ENCODE measurements at regions not wholly inside any gene's neighbourhood (a gene's known extent, or its start where the extent isn't known, plus 50 kb on each side); places are given as distances from the start of the nearest gene placed in this dataset.

DNA sequence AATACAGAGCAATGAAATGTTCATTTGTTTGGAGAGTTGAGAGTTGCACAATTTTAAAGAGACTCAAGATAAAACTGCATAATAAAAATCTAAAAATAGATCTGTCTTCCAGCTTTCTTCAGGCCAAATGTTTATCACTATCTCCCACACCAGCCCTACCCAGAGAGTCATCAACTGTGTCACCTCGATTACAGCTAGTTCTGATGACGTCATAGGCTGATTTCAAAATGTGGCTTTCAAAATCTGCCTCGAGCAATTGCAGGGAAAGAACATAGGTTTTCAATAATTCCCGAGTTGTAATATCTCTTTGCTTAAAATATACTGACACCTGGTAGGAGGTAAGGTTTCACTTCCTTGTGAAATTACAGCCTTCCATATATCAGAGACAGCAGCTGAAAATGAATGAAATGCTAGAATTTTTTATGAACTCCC, 677.6 kb upstream of the ID2 start:
- TF ChIP-seq, protein P1, sequence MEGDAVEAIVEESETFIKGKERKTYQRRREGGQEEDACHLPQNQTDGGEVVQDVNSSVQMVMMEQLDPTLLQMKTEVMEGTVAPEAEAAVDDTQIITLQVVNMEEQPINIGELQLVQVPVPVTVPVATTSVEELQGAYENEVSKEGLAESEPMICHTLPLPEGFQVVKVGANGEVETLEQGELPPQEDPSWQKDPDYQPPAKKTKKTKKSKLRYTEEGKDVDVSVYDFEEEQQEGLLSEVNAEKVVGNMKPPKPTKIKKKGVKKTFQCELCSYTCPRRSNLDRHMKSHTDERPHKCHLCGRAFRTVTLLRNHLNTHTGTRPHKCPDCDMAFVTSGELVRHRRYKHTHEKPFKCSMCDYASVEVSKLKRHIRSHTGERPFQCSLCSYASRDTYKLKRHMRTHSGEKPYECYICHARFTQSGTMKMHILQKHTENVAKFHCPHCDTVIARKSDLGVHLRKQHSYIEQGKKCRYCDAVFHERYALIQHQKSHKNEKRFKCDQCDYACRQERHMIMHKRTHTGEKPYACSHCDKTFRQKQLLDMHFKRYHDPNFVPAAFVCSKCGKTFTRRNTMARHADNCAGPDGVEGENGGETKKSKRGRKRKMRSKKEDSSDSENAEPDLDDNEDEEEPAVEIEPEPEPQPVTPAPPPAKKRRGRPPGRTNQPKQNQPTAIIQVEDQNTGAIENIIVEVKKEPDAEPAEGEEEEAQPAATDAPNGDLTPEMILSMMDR (IDR thresholded peaks at IDR 0.05), result no peak
- TF ChIP-seq POLR2A (IDR thresholded peaks at IDR 0.05), result no peak

Measured in adrenal gland (tissue), 5 donors.